ENCODE measurements at regions not wholly inside any gene's neighbourhood (a gene's known extent, or its start where the extent isn't known, plus 50 kb on each side); places are given as distances from the start of the nearest gene placed in this dataset.

DNA sequence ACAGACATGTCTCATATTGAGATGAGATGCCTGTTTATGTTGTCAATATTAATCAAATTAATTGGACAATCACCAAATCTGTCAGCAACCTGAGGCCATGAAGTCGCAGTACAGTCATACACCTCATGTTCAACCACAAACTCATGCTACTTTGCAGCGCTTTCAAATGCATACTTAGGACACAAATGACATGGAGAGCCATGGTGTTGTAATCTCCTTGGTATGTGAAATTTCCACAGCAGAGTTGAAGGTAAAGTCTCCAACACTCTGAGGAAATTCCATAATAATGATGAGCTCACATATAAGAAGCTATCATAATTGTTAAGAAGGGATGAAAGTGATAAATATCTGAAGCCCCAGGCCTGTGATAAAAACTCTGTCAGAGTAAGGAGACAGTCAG, 873.9 kb downstream of the MCTP2 start:
- TF ChIP-seq, protein P1, sequence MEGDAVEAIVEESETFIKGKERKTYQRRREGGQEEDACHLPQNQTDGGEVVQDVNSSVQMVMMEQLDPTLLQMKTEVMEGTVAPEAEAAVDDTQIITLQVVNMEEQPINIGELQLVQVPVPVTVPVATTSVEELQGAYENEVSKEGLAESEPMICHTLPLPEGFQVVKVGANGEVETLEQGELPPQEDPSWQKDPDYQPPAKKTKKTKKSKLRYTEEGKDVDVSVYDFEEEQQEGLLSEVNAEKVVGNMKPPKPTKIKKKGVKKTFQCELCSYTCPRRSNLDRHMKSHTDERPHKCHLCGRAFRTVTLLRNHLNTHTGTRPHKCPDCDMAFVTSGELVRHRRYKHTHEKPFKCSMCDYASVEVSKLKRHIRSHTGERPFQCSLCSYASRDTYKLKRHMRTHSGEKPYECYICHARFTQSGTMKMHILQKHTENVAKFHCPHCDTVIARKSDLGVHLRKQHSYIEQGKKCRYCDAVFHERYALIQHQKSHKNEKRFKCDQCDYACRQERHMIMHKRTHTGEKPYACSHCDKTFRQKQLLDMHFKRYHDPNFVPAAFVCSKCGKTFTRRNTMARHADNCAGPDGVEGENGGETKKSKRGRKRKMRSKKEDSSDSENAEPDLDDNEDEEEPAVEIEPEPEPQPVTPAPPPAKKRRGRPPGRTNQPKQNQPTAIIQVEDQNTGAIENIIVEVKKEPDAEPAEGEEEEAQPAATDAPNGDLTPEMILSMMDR (IDR thresholded peaks at IDR 0.05), result no peak
- TF ChIP-seq POLR2A (IDR thresholded peaks at IDR 0.05), result no peak
